A673 (cell line): ENCODE measurements at regions not wholly inside any gene's neighbourhood (a gene's known extent, or its start where the extent isn't known, plus 50 kb on each side); places are given as distances from the start of the nearest gene placed in this dataset.

ENCODE experiments used
- BruUV-seq: library from RNA; stranded (reverse); fragments of 400-500 nt; replicated peaks from 2 replicates; lab custom pipeline; 2021; lab: Mats Ljungman, UMichigan
- CTCF ChIA-PET: fragments of 300-600 bp; sonication (Branson Sonifier 250); formaldehyde crosslinking; loops from one replicate; lab custom pipeline; 2022; ENCODE audit warnings: antibody characterized with exemption; lab: Charles Lee
- POLR2A ChIA-PET: fragments of 300-600 bp; sonication (Branson Sonifier 250); formaldehyde crosslinking; loops from one replicate; lab custom pipeline; 2022; ENCODE audit warnings: antibody characterized with exemption; ENCODE audit not compliant: low non-redundant PET; lab: Charles Lee
- DNase-seq: peaks from one replicate; pipeline ENCODE4 v3.0.0-alpha.2; 2015; ENCODE audit warnings: low spot score
- H3K27ac ChIP-seq: fragments of 200-600 bp; sonication (generic); 2 replicates; pipeline ENCODE4 v1.5.1; 2016; ENCODE audit warnings: mixed run types, low read depth, mild to moderate bottlenecking, mixed read lengths, antibody characterized with exemption, low read length; ENCODE audit not compliant: poor library complexity, severe bottlenecking
- H3K27me3 ChIP-seq: fragments of 200-600 bp; sonication (generic); replicated peaks from 2 replicates; pipeline ENCODE4 v1.6.1; 2017; ENCODE audit warnings: mixed run types, low read depth, mild to moderate bottlenecking, mixed read lengths, antibody characterized with exemption, low read length; ENCODE audit not compliant: insufficient read depth, poor library complexity
- H3K36me3 ChIP-seq: fragments of 200-600 bp; sonication (generic); 2 replicates; pipeline ENCODE4 v1.6.1; 2016; ENCODE audit warnings: mixed run types, mild to moderate bottlenecking, mixed read lengths, antibody characterized with exemption, low read length; ENCODE audit not compliant: insufficient read depth, poor library complexity, severe bottlenecking
- H3K4me1 ChIP-seq: fragments of 200-600 bp; sonication (generic); 2 replicates; pipeline ENCODE4 v1.6.1; 2017; ENCODE audit warnings: mixed run types, mild to moderate bottlenecking, mixed read lengths, antibody characterized with exemption, low read length; ENCODE audit not compliant: insufficient read depth, poor library complexity, severe bottlenecking
- H3K4me3 ChIP-seq: fragments of 200-600 bp; sonication (generic); 2 replicates; pipeline ENCODE4 v1.5.1; 2016; ENCODE audit warnings: low read depth, mixed run types, mild to moderate bottlenecking, mixed read lengths, low read length; ENCODE audit not compliant: poor library complexity, severe bottlenecking
- H3K9me3 ChIP-seq: fragments of 200-600 bp; sonication (generic); 2 replicates; pipeline ENCODE4 v1.6.1; 2016; ENCODE audit warnings: mixed run types, low read depth, mild to moderate bottlenecking, mixed read lengths, antibody characterized with exemption, low read length; ENCODE audit not compliant: poor library complexity, severe bottlenecking
- CTCF ChIP-seq: fragments of 300-800, 200-600 bp; sonication (generic); conservative IDR thresholded peaks from 2 replicates; pipeline ENCODE4 v1.5.1; 2017; ENCODE audit warnings: low read depth, mild to moderate bottlenecking, antibody characterized with exemption, low read length, moderate library complexity, mixed read lengths
- EZH2 ChIP-seq: fragments of 200-600 bp; sonication (generic); IDR thresholded peaks from 2 replicates; pipeline ENCODE4 v1.6.1; 2017; ENCODE audit warnings: borderline replicate concordance, low read depth, mild to moderate bottlenecking, mixed read lengths, antibody characterized with exemption, low read length; ENCODE audit not compliant: poor library complexity, severe bottlenecking
- intact Hi-C: fragments of 100-400 bp; cut with micrococcal nuclease; formaldehyde crosslinking; loops from one replicate; pipeline ENCODE4 v1.10.0; 2022; ENCODE audit not compliant: unreplicated experiment

GRCh38 chr7:94067047-94067446, 62.9 kb upstream of the BET1 start:
- Histone ChIP-seq H3K27ac (no peak overlapping the region), H3K4me1 (no peaks in the 10 kb centered on the region), H3K27me3 (no peaks in the 10 kb centered on the region), H3K36me3 (no peaks in the 10 kb centered on the region), H3K9me3 (no peaks in the 10 kb centered on the region), H3K4me3 (no peak overlapping the region)
- DNase-seq = no peak
- TF ChIP-seq EZH2 (no peak), CTCF (no peak)
- intact Hi-C loops = no loop called here
- CTCF ChIA-PET = no interaction called here
- BruUV-seq = no TSS peak
- POLR2A ChIA-PET = no interaction called here

GRCh38 chr7:94067506-94067905, 63.4 kb upstream of the BET1 start:
- intact Hi-C loops = no loop called here
- no peak for DNase-seq
- BruUV-seq = no TSS peak
- Histone ChIP-seq H3K4me1 (no peaks in the 10 kb centered on the region), H3K27ac (no peak overlapping the region), H3K4me3 (no peak overlapping the region), H3K36me3 (no peaks in the 10 kb centered on the region), H3K27me3 (no peaks in the 10 kb centered on the region), H3K9me3 (no peaks in the 10 kb centered on the region)
- TF ChIP-seq CTCF = no peak
- no peak for TF ChIP-seq EZH2
- CTCF ChIA-PET = no interaction called here
- POLR2A ChIA-PET = no interaction called here

GRCh38 chr7:94069162-94069739, 65.1 kb upstream of the BET1 start:
- H3K27ac ChIP-seq = no peak overlapping the region
- no peaks in the 10 kb centered on the region for H3K9me3 ChIP-seq
- no peak for DNase-seq
- CTCF ChIA-PET = no interaction called here
- BruUV-seq = no TSS peak
- no peaks in the 10 kb centered on the region for H3K27me3 ChIP-seq
- H3K4me1 ChIP-seq = no peaks in the 10 kb centered on the region
- H3K4me3 ChIP-seq = no peak overlapping the region
- H3K36me3 ChIP-seq = no peaks in the 10 kb centered on the region
- POLR2A ChIA-PET = no interaction called here
- intact Hi-C loops = no loop called here
- TF ChIP-seq EZH2 (no peak), CTCF (no peak)
